HEK293T (cell line): ENCODE measurements at regions not wholly inside any gene's neighbourhood (a gene's known extent, or its start where the extent isn't known, plus 50 kb on each side); places are given as distances from the start of the nearest gene placed in this dataset.

Experiments used
- CTCF ChIA-PET: fragments of 350-600 bp; formaldehyde crosslinking; extraction: SDS; loops from one replicate; lab custom pipeline; 2021; ENCODE audit warnings: antibody characterized with exemption, inconsistent platforms; lab: Yijun Ruan, JAX
- POLR2A ChIA-PET: fragments of 350-600 bp; formaldehyde crosslinking; extraction: SDS; loops from one replicate; lab custom pipeline; 2020; ENCODE audit warnings: antibody characterized with exemption, inconsistent platforms; lab: Yijun Ruan, JAX
- DNase-seq: peaks from one replicate; pipeline ENCODE4 v3.0.0; 2012; ENCODE audit warnings: mixed read lengths; ENCODE audit errors: extremely low spot score
- ARNT ChIP-seq: fragments of 450-650 bp; IDR thresholded peaks from 2 replicates; pipeline ENCODE4 v1.6.1; 2017; ENCODE audit warnings: mild to moderate bottlenecking
- BHLHE40 ChIP-seq: fragments of 450-650 bp; IDR thresholded peaks from 2 replicates; pipeline ENCODE4 v1.6.1; 2016; ENCODE audit warnings: mild to moderate bottlenecking, moderate library complexity, borderline replicate concordance
- CTBP1 ChIP-seq: fragments of 450-650 bp; IDR thresholded peaks from 2 replicates; pipeline ENCODE4 v1.6.1; 2016; ENCODE audit warnings: borderline replicate concordance
- ELF4 ChIP-seq: fragments of 450-650 bp; IDR thresholded peaks from 2 replicates; pipeline ENCODE4 v1.6.1; 2017; ENCODE audit warnings: antibody characterized with exemption
- FOXA1 ChIP-seq: fragments of 450-650 bp; IDR thresholded peaks from 2 replicates; pipeline ENCODE4 v1.6.1; 2016; ENCODE audit warnings: mild to moderate bottlenecking
- FOXK2 ChIP-seq: fragments of 450-650 bp; IDR thresholded peaks from 2 replicates; pipeline ENCODE4 v1.6.1; 2016; ENCODE audit warnings: mild to moderate bottlenecking
- FOXM1 ChIP-seq: fragments of 450-650 bp; IDR thresholded peaks from 2 replicates; pipeline ENCODE4 v1.6.1; 2017; ENCODE audit warnings: mild to moderate bottlenecking, borderline replicate concordance
- HDGF ChIP-seq: fragments of 450-650 bp; IDR thresholded peaks from 2 replicates; pipeline ENCODE4 v1.6.1; 2017; ENCODE audit warnings: antibody characterized with exemption, borderline replicate concordance
- L3MBTL2 ChIP-seq: fragments of 450-650 bp; conservative IDR thresholded peaks from 2 replicates; pipeline ENCODE4 v1.6.1; 2016; ENCODE audit warnings: mild to moderate bottlenecking
- LEF1 ChIP-seq: fragments of 450-650 bp; IDR thresholded peaks from 2 replicates; pipeline ENCODE4 v1.6.1; 2017; ENCODE audit warnings: mild to moderate bottlenecking, borderline replicate concordance
- NFRKB ChIP-seq: fragments of 450-650 bp; IDR thresholded peaks from 2 replicates; pipeline ENCODE4 v1.6.1; 2016; ENCODE audit warnings: mild to moderate bottlenecking, moderate library complexity
- SP1 ChIP-seq: fragments of 450-650 bp; IDR thresholded peaks from 2 replicates; pipeline ENCODE4 v1.6.1; 2017
- SUZ12 ChIP-seq: fragments of 450-650 bp; IDR thresholded peaks from 2 replicates; pipeline ENCODE4 v1.6.1; 2016; ENCODE audit warnings: mild to moderate bottlenecking
- TARDBP ChIP-seq: fragments of 450-650 bp; IDR thresholded peaks from 2 replicates; pipeline ENCODE4 v1.6.1; 2016
- ZNF384 ChIP-seq: fragments of 450-650 bp; IDR thresholded peaks from 2 replicates; pipeline ENCODE4 v1.6.1; 2016
- TF ChIP-seq, protein P1 (sequence below): fragments of 450-650 bp; IDR thresholded peaks from 2 replicates; pipeline ENCODE4 v1.6.1; 2016

DNA sequence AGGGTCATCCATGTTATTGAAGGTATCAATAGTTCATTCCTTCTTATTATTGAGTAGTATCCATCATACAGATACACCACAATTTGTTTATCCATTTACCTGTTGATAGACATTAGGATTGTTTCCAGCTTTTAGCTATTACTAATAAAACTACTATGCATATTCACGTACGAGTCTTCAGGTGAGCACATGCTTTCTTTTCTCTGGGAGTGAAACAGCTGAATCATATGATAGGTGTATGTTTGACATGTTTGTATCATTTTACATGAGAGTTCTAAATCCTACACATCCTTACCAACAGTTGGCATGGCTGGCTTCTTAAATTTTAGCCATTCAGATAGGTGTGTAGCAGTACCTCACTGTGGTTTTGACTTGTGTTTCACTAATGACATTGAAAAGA lies 556.6 kb upstream of the DIPK2B start:
- TF ChIP-seq SUZ12: no peak
- no peak for TF ChIP-seq BHLHE40
- no peak for TF ChIP-seq ARNT
- no peak for TF ChIP-seq HDGF
- TF ChIP-seq FOXA1: no peak
- no peak for TF ChIP-seq FOXK2
- no peak for TF ChIP-seq FOXM1
- TF ChIP-seq L3MBTL2: no peak
- TF ChIP-seq ZNF384: no peak
- TF ChIP-seq SP1: no peak
- TF ChIP-seq NFRKB: no peak
- no peak for TF ChIP-seq TARDBP
- no peak for TF ChIP-seq LEF1
- no peak for TF ChIP-seq ELF4
- TF ChIP-seq, protein P1, sequence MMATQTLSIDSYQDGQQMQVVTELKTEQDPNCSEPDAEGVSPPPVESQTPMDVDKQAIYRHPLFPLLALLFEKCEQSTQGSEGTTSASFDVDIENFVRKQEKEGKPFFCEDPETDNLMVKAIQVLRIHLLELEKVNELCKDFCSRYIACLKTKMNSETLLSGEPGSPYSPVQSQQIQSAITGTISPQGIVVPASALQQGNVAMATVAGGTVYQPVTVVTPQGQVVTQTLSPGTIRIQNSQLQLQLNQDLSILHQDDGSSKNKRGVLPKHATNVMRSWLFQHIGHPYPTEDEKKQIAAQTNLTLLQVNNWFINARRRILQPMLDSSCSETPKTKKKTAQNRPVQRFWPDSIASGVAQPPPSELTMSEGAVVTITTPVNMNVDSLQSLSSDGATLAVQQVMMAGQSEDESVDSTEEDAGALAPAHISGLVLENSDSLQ: no peak
- no peak for TF ChIP-seq CTBP1
- POLR2A ChIA-PET: no interaction called here

DNA sequence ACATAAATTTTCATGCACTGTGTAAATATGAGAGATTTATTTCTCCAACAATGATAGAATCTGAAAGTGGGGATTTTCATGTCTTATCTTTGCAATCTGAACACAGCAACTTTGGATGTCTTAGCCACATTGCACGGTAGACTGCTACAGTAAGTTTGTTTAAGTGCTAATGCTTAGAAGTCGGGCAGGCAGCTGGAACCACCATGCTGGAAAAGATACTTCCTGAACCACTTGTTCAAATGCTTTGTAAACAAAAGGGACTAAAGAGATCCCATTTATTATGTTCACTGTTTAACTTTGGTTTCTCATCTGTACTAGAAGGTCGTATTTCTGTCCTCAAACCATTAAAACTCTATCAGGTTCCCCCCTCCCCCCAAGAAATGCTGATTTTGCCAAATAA lies 555.9 kb upstream of the DIPK2B start:
- ChIA-PET POLR2A (no interaction called here), CTCF (no interaction called here)
- no peak for DNase-seq
- TF ChIP-seq BHLHE40: no peak
- TF ChIP-seq, protein P1: no peak
- no peak for TF ChIP-seq TARDBP
- TF ChIP-seq CTBP1: no peak
- TF ChIP-seq NFRKB: no peak
- no peak for TF ChIP-seq FOXA1
- TF ChIP-seq SUZ12: no peak
- no peak for TF ChIP-seq ARNT
- TF ChIP-seq ZNF384: no peak
- no peak for TF ChIP-seq SP1
- TF ChIP-seq ELF4: no peak
- no peak for TF ChIP-seq HDGF
- TF ChIP-seq FOXM1: no peak

More for the DNA sequence above, 556.6 kb upstream of the DIPK2B start:
- CTCF ChIA-PET: no interaction called here
- DNase-seq: no peak

DNA sequence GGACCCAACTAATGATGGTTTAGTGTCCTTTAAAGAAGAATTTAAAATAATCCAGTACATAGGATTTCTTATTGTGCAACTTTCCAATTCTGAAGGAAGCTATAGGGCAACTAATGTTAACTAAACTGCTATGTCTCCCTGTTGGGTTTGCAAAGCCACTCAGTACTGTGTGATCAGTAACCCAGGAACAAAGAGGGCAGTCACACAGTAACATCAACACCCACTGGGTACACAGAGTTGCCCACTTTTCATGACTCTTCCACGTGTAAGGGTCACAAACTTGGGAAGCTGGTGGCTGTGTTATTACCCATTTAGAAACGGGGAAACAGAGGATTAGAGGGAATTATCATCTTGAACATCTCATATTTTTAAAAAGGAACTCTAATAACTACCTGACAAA lies 555.0 kb upstream of the DIPK2B start:
- CTCF ChIA-PET: no interaction called here
- POLR2A ChIA-PET: no interaction called here
- TF ChIP-seq CTBP1 (no peak), SP1 (no peak)
- DNase-seq: no peak

DNA sequence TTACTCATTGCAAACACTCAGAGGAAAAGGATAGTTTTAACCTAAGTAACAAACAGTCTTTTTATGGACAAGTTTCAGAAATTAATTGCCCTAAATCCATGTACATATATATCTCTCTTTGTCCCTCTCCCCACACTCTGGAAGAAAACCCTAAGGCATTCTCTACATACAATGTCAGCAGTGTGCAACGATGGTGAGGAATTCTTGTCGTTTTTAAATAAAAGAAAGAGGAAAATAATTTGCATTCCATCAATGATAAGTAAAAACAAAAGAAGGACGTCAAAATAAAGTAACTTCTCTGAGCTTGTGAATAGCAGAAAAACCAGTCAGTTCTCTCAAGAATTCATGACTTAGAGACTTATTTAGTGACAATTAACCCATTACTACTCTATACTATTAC lies 550.5 kb upstream of the DIPK2B start:
- TF ChIP-seq, protein P1: no peak
- TF ChIP-seq LEF1 (no peak), FOXM1 (no peak), ELF4 (no peak), TARDBP (no peak), SUZ12 (no peak), ZNF384 (no peak), CTBP1 (no peak), NFRKB (no peak), BHLHE40 (no peak), L3MBTL2 (no peak), HDGF (no peak), FOXA1 (no peak), SP1 (no peak), ARNT (no peak), FOXK2 (no peak)
- POLR2A ChIA-PET: no interaction called here
- CTCF ChIA-PET: no interaction called here
- no peak for DNase-seq

DNA sequence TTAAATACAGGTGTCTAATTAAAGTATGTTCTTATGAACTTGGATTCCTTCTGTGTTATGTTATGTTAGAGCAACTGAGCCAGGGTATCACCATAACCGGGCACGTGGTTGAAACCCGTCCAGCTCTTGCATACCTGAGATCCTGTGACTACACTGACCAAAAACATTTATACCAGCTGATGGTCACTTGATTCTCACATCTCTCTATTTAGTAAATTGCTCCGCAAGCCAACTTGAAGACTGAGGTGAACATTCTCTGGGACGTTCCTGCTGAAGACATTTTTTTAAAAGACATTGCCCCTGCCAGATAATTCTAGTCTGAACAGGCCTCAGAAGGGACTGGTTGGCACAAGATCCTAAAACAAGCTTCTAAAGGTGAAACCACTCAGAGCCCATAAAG lies 550.0 kb upstream of the DIPK2B start:
- TF ChIP-seq TARDBP (no peak), LEF1 (no peak), CTBP1 (no peak), L3MBTL2 (no peak), FOXK2 (no peak), SUZ12 (no peak), FOXM1 (no peak)
- ChIA-PET POLR2A (no interaction called here), CTCF (no interaction called here)
- no peak for DNase-seq

DNA sequence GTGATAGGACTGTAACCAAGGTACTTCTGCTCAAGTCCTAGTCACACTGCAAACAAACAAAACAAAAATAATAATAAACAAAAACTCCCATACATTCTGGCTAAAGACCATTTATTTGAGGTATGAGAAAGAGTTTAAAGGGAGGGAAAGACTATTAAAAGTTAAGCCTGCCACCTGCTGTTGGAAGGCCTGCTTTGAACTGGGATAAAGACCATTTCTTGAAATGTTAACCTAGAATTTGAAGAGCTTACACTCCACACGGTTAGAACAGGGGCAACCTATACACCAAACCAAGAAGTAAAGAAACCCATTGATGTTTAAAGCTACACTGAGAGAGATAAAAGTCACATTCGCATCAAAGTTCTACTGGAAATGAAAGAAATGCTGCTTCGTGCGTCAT lies 548.7 kb upstream of the DIPK2B start:
- ChIA-PET CTCF (no interaction called here), POLR2A (no interaction called here)
- TF ChIP-seq FOXK2: no peak
- no peak for TF ChIP-seq ELF4
- TF ChIP-seq FOXM1: no peak
- no peak for TF ChIP-seq LEF1
- no peak for TF ChIP-seq CTBP1
- no peak for TF ChIP-seq SP1
- TF ChIP-seq, protein P1: no peak
- TF ChIP-seq SUZ12: no peak
- TF ChIP-seq TARDBP: no peak
- TF ChIP-seq L3MBTL2: no peak
- no peak for TF ChIP-seq ARNT
- TF ChIP-seq BHLHE40: no peak
- no peak for TF ChIP-seq FOXA1
- no peak for TF ChIP-seq HDGF
- no peak for TF ChIP-seq ZNF384
- no peak for TF ChIP-seq NFRKB
- DNase-seq: no peak
